Osteoblast (primary cell): ENCODE measurements at regions not wholly inside any gene's neighbourhood (a gene's known extent, or its start where the extent isn't known, plus 50 kb on each side); places are given as distances from the start of the nearest gene placed in this dataset.

ENCODE experiments used
- DNase-seq: peaks from one replicate; pipeline ENCODE4 v3.0.0; 2011; ENCODE audit warnings: low spot score, mixed read lengths; ENCODE audit not compliant: insufficient read length; ENCODE audit errors: missing footprints
- H2AFZ ChIP-seq: 2 replicates; pipeline ENCODE4 v1.6.0; 2011; ENCODE audit warnings: mild to moderate bottlenecking, low read length
- H3K27ac ChIP-seq: 2 replicates; pipeline ENCODE4 v1.5.1; 2011; ENCODE audit warnings: mild to moderate bottlenecking, low read depth, low read length, moderate library complexity
- H3K27me3 ChIP-seq: 2 replicates; pipeline ENCODE4 v1.6.0; 2012; ENCODE audit warnings: mild to moderate bottlenecking, control low read depth, inconsistent platforms, low read length, moderate library complexity; ENCODE audit not compliant: insufficient read depth
- H3K36me3 ChIP-seq: 2 replicates; pipeline ENCODE4 v1.5.1; 2011; ENCODE audit warnings: mild to moderate bottlenecking, low read length, control low read depth, moderate library complexity; ENCODE audit not compliant: insufficient read depth
- H3K4me1 ChIP-seq: 2 replicates; pipeline ENCODE4 v1.5.1; 2011; ENCODE audit warnings: mild to moderate bottlenecking, low read length, control low read depth, moderate library complexity; ENCODE audit not compliant: insufficient read depth
- H3K4me2 ChIP-seq: 2 replicates; pipeline ENCODE4 v1.6.0; 2011; ENCODE audit warnings: mild to moderate bottlenecking, low read length; ENCODE audit not compliant: insufficient read depth
- H3K4me3 ChIP-seq: fragments of 200-600 bp; sonication (generic); 3 replicates; pipeline ENCODE4 v1.5.1; 2012; ENCODE audit warnings: mild to moderate bottlenecking, low read length, inconsistent platforms; ENCODE audit not compliant: insufficient read depth
- H3K79me2 ChIP-seq: 2 replicates; pipeline ENCODE4 v1.6.0; 2012; ENCODE audit warnings: mild to moderate bottlenecking, low read length, control low read depth, inconsistent platforms; ENCODE audit not compliant: insufficient read depth
- H3K9me3 ChIP-seq: 2 replicates; pipeline ENCODE4 v1.5.1; 2011; ENCODE audit warnings: low read depth, low read length, control low read depth
- H4K20me1 ChIP-seq: 2 replicates; pipeline ENCODE4 v1.6.0; 2012; ENCODE audit warnings: mild to moderate bottlenecking, low read length, control low read depth; ENCODE audit not compliant: insufficient read depth
- CTCF ChIP-seq: IDR thresholded peaks from 2 replicates; pipeline ENCODE4 v1.5.1; 2011; ENCODE audit warnings: mild to moderate bottlenecking, low read depth, low read length, moderate library complexity; ENCODE audit errors: extremely low read depth

- H3K36me3 ChIP-seq: no peaks in the 10 kb centered on the region
- no peaks in the 10 kb centered on the region for H3K9me3 ChIP-seq
- no peaks in the 10 kb centered on the region for H3K79me2 ChIP-seq
- no peak overlapping the region for H3K4me3 ChIP-seq
- H3K4me2 ChIP-seq: peak overlapping the region; percentile 1
- no peak for TF ChIP-seq CTCF
- no peak for DNase-seq
- peak overlapping the region; percentile 35 for H3K27ac ChIP-seq
- no peaks in the 10 kb centered on the region for H4K20me1 ChIP-seq
- H3K4me1 ChIP-seq: peaks cover 45% of the 10 kb centered on the region
- no peak overlapping the region for H2AFZ ChIP-seq
- H3K27me3 ChIP-seq: no peaks in the 10 kb centered on the region
Observed at GRCh38 chr5:103469288-103470040, 93.1 kb downstream of the NUDT12 start.

- H3K27ac ChIP-seq: no peak overlapping the region
- H4K20me1 ChIP-seq: no peaks in the 10 kb centered on the region
- no peak for TF ChIP-seq CTCF
- no peak overlapping the region for H3K4me2 ChIP-seq
- no peaks in the 10 kb centered on the region for H3K9me3 ChIP-seq
- no peak for DNase-seq
- no peaks in the 10 kb centered on the region for H3K27me3 ChIP-seq
- H3K4me3 ChIP-seq: no peak overlapping the region
- H3K4me1 ChIP-seq: peaks cover 36% of the 10 kb centered on the region
- no peaks in the 10 kb centered on the region for H3K79me2 ChIP-seq
- no peak overlapping the region for H2AFZ ChIP-seq
- no peaks in the 10 kb centered on the region for H3K36me3 ChIP-seq
Observed at GRCh38 chr5:103467831-103468230, 94.8 kb downstream of the NUDT12 start.

GRCh38 chr5:103466495-103466894 is 96.1 kb downstream of the NUDT12 start:
- H3K27me3 ChIP-seq: no peaks in the 10 kb centered on the region
- H3K79me2 ChIP-seq: no peaks in the 10 kb centered on the region
- H4K20me1 ChIP-seq: no peaks in the 10 kb centered on the region
- H3K36me3 ChIP-seq: no peaks in the 10 kb centered on the region
- H2AFZ ChIP-seq: no peak overlapping the region
- peak overlapping the region; percentile 8 for H3K27ac ChIP-seq
- no peak for DNase-seq
- H3K4me2 ChIP-seq: no peak overlapping the region
- no peak for TF ChIP-seq CTCF
- H3K4me1 ChIP-seq: peaks cover 38% of the 10 kb centered on the region
- H3K4me3 ChIP-seq: no peak overlapping the region
- H3K9me3 ChIP-seq: no peaks in the 10 kb centered on the region

- peaks cover 44% of the 10 kb centered on the region for H3K4me1 ChIP-seq
- peak overlapping the region; percentile 8 for H3K27ac ChIP-seq
- H3K79me2 ChIP-seq: no peaks in the 10 kb centered on the region
- DNase-seq: no peak
- no peaks in the 10 kb centered on the region for H4K20me1 ChIP-seq
- no peak for TF ChIP-seq CTCF
- no peaks in the 10 kb centered on the region for H3K27me3 ChIP-seq
- no peak overlapping the region for H3K4me3 ChIP-seq
- no peaks in the 10 kb centered on the region for H3K9me3 ChIP-seq
- H3K4me2 ChIP-seq: no peak overlapping the region
- H2AFZ ChIP-seq: no peak overlapping the region
- no peaks in the 10 kb centered on the region for H3K36me3 ChIP-seq
Observed at GRCh38 chr5:103465891-103466290, 96.7 kb downstream of the NUDT12 start.
